ENCODE measurements at regions not wholly inside any gene's neighbourhood (a gene's known extent, or its start where the extent isn't known, plus 50 kb on each side); places are given as distances from the start of the nearest gene placed in this dataset.

GRCh38 chr13:62710787-62711186 is 1295.1 kb upstream of the PCDH20 start:
- no peak for TF ChIP-seq CTCF (IDR thresholded peaks at IDR 0.05; ENCODE audit: insufficient read depth, low read length, poor library complexity, severe bottlenecking)
- TF ChIP-seq EZH2phosphoT487 (conservative IDR thresholded peaks at IDR 0.05; ENCODE audit: low read length), result no peak

Measured in SU-DHL-6 (cell line).